GM20431 (cell line): ENCODE measurements at regions not wholly inside any gene's neighbourhood (a gene's known extent, or its start where the extent isn't known, plus 50 kb on each side); places are given as distances from the start of the nearest gene placed in this dataset.

Experiments used
- in situ Hi-C: fragments of 300-500 bp; cut with MseI, MboI; formaldehyde crosslinking; loops from one replicate; pipeline ENCODE4 v1.15.0; 2020; ENCODE audit warnings: low sequenced_read_pairs; ENCODE audit not compliant: unreplicated experiment

GRCh38 chr11:109983358-109983757 is 109.8 kb upstream of the ZC3H12C start:
- in situ Hi-C loops, result no loop called here

- in situ Hi-C loops, result no loop called here
Observed at GRCh38 chr11:109984634-109985289, 108.4 kb upstream of the ZC3H12C start.

GRCh38 chr11:109986488-109986887 is 106.7 kb upstream of the ZC3H12C start:
- in situ Hi-C loops, result no loop called here

- in situ Hi-C loops, result no loop called here
Observed at GRCh38 chr11:109991835-109992234, 101.4 kb upstream of the ZC3H12C start.

- in situ Hi-C loops, result no loop called here
Observed at GRCh38 chr11:109993786-109994185, 99.4 kb upstream of the ZC3H12C start.

GRCh38 chr11:109994907-109995306 is 98.3 kb upstream of the ZC3H12C start:
- in situ Hi-C loops, result no loop called here

GRCh38 chr11:109996060-109996459 is 97.1 kb upstream of the ZC3H12C start:
- in situ Hi-C loops, result no loop called here

- in situ Hi-C loops, result no loop called here
Observed at GRCh38 chr11:109998921-109999320, 94.3 kb upstream of the ZC3H12C start.

- in situ Hi-C loops, result no loop called here
Observed at GRCh38 chr11:110000031-110000502, 93.1 kb upstream of the ZC3H12C start.

- in situ Hi-C loops, result no loop called here
Observed at GRCh38 chr11:110000850-110001249, 92.3 kb upstream of the ZC3H12C start.

- in situ Hi-C loops, result no loop called here
Observed at GRCh38 chr11:110003426-110003825, 89.8 kb upstream of the ZC3H12C start.

- in situ Hi-C loops, result no loop called here
Observed at GRCh38 chr11:110011595-110011994, 81.6 kb upstream of the ZC3H12C start.

GRCh38 chr11:110015695-110016094 is 77.5 kb upstream of the ZC3H12C start:
- in situ Hi-C loops, result no loop called here

- in situ Hi-C loops, result no loop called here
Observed at GRCh38 chr11:110019675-110020074, 73.5 kb upstream of the ZC3H12C start.

GRCh38 chr11:110022548-110022947 is 70.6 kb upstream of the ZC3H12C start:
- in situ Hi-C loops, result no loop called here

- in situ Hi-C loops, result no loop called here
Observed at GRCh38 chr11:110023711-110024110, 69.5 kb upstream of the ZC3H12C start.

GRCh38 chr11:110026858-110027626 is 66.2 kb upstream of the ZC3H12C start:
- in situ Hi-C loops, result no loop called here

- in situ Hi-C loops, result no loop called here
Observed at GRCh38 chr11:110027627-110028371, 65.4 kb upstream of the ZC3H12C start.

GRCh38 chr11:110028921-110029320 is 64.3 kb upstream of the ZC3H12C start:
- in situ Hi-C loops, result no loop called here

GRCh38 chr11:110029714-110030113 is 63.5 kb upstream of the ZC3H12C start:
- in situ Hi-C loops, result no loop called here

- in situ Hi-C loops, result no loop called here
Observed at GRCh38 chr11:110031171-110031570, 62.0 kb upstream of the ZC3H12C start.
